ENCODE measurements at regions not wholly inside any gene's neighbourhood (a gene's known extent, or its start where the extent isn't known, plus 50 kb on each side); places are given as distances from the start of the nearest gene placed in this dataset.
A peak's percentile ranks its signal among the peaks of the same experiment; 100 is the strongest.

- no peaks in the 10 kb centered on the region for H3K27me3 ChIP-seq
- H3K36me3 ChIP-seq: peaks cover 0 to 11% (median 9%) of the 10 kb centered on the region in 3 donors
- DNase-seq: no peak
- H3K27ac ChIP-seq: no peak overlapping the region
- TF ChIP-seq CTCF (IDR thresholded peaks at IDR 0.05): no peak
- intact Hi-C loops (cut with DNase I; ENCODE audit: low total_unique reads): no loop called here
- no peak overlapping the region for H3K4me3 ChIP-seq
- no peaks in the 10 kb centered on the region for H3K9me3 ChIP-seq
- H3K4me1 ChIP-seq: peaks cover 0 to 94% (median 46%) of the 10 kb centered on the region in 4 donors
These were observed 292.4 kb upstream of the KLF14 start for GRCh38 chr7:131026297-131027000.

- H3K36me3 ChIP-seq: peaks cover 0 to 11% (median 9%) of the 10 kb centered on the region in 3 donors
- no peak overlapping the region for H3K27ac ChIP-seq
- TF ChIP-seq CTCF (IDR thresholded peaks at IDR 0.05): no peak
- H3K9me3 ChIP-seq: no peaks in the 10 kb centered on the region
- peaks cover 0 to 94% (median 40%) of the 10 kb centered on the region in 4 donors for H3K4me1 ChIP-seq
- intact Hi-C loops (cut with DNase I; ENCODE audit: low total_unique reads): no loop called here
- no peaks in the 10 kb centered on the region for H3K27me3 ChIP-seq
- DNase-seq: peak in 1 of 2 donors; percentile 51
- no peak overlapping the region for H3K4me3 ChIP-seq
These were observed 293.3 kb upstream of the KLF14 start for GRCh38 chr7:131027287-131027773.

- Histone ChIP-seq H3K36me3 (peaks cover 0 to 6% (median 2%) of the 10 kb centered on the region in 3 donors), H3K9me3 (no peaks in the 10 kb centered on the region), H3K27me3 (no peaks in the 10 kb centered on the region), H3K4me1 (peaks cover 0 to 98% (median 39%) of the 10 kb centered on the region in 4 donors), H3K27ac (no peak overlapping the region), H3K4me3 (no peak overlapping the region)
- DNase-seq: no peak
- intact Hi-C loops (cut with DNase I; ENCODE audit: low total_unique reads): no loop called here
- no peak for TF ChIP-seq CTCF (IDR thresholded peaks at IDR 0.05)
These were observed 294.3 kb upstream of the KLF14 start for GRCh38 chr7:131028295-131028694.

GRCh38 chr7:131029002-131029401, 295.0 kb upstream of the KLF14 start:
- H3K36me3 ChIP-seq: peaks cover 0 to 4% (median 0%) of the 10 kb centered on the region in 3 donors
- no peak for TF ChIP-seq CTCF (IDR thresholded peaks at IDR 0.05)

GRCh38 chr7:131031099-131031868, 296.4 kb upstream of the MKLN1 start:
- no peak for TF ChIP-seq CTCF (IDR thresholded peaks at IDR 0.05)
- no peaks in the 10 kb centered on the region for H3K36me3 ChIP-seq
- DNase-seq: no peak
- no peaks in the 10 kb centered on the region for H3K9me3 ChIP-seq
- intact Hi-C loops (cut with DNase I; ENCODE audit: low total_unique reads): no loop called here
- no peak overlapping the region for H3K4me3 ChIP-seq
- H3K4me1 ChIP-seq: peaks cover 0 to 88% (median 40%) of the 10 kb centered on the region in 4 donors
- no peak overlapping the region for H3K27ac ChIP-seq
- no peaks in the 10 kb centered on the region for H3K27me3 ChIP-seq

More at GRCh38 chr7:131029002-131029401, 295.0 kb upstream of the KLF14 start:
- no peaks in the 10 kb centered on the region for H3K9me3 ChIP-seq
- H3K27ac ChIP-seq: no peak overlapping the region
- no peaks in the 10 kb centered on the region for H3K27me3 ChIP-seq
- intact Hi-C loops (cut with DNase I; ENCODE audit: low total_unique reads): no loop called here
- DNase-seq: no peak
- peaks cover 0 to 98% (median 41%) of the 10 kb centered on the region in 4 donors for H3K4me1 ChIP-seq
- H3K4me3 ChIP-seq: no peak overlapping the region
